ENCODE measurements at regions not wholly inside any gene's neighbourhood (a gene's known extent, or its start where the extent isn't known, plus 50 kb on each side); places are given as distances from the start of the nearest gene placed in this dataset.

DNA sequence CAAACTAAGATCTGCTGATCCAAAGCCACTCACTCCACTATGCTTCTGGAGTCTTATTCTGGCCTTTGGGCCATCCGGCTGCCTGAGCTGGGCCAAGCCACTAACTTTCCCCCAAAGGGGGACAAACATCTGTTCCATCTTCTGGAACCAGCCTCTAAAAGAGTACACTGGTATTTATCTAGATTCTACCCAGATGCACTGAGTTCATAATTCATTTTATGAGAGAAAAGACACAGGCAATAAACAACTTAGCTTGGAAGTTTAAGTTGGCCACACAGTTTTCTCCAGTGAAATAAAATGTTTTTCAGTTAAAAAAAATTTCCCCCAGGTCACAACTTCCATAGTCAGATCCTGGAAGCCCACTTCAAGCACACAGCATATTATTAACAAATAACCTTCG, 80.1 kb upstream of the ARHGEF3 start:
- H3K4me1 ChIP-seq (ENCODE audit: control insufficient read depth, insufficient read depth, low read length): peaks cover 4% of the 10 kb centered on the region; the same call in 1 of the 2 replicates
- H3K9ac ChIP-seq (ENCODE audit: low read length): no peak overlapping the region
- H3K36me3 ChIP-seq (ENCODE audit: control insufficient read depth, insufficient read depth, low read length): no peaks in the 10 kb centered on the region
- H3K27ac ChIP-seq (ENCODE audit: low read depth, low read length): no peak overlapping the region
- no peaks in the 10 kb centered on the region for H3K27me3 ChIP-seq (ENCODE audit: control insufficient read depth, insufficient read depth, low read length)
- no peak overlapping the region for H3K4me3 ChIP-seq (ENCODE audit: low read depth, low read length)
- H3K9me3 ChIP-seq (ENCODE audit: control insufficient read depth, insufficient read depth, low read depth, low read length): no peaks in the 10 kb centered on the region

DNA sequence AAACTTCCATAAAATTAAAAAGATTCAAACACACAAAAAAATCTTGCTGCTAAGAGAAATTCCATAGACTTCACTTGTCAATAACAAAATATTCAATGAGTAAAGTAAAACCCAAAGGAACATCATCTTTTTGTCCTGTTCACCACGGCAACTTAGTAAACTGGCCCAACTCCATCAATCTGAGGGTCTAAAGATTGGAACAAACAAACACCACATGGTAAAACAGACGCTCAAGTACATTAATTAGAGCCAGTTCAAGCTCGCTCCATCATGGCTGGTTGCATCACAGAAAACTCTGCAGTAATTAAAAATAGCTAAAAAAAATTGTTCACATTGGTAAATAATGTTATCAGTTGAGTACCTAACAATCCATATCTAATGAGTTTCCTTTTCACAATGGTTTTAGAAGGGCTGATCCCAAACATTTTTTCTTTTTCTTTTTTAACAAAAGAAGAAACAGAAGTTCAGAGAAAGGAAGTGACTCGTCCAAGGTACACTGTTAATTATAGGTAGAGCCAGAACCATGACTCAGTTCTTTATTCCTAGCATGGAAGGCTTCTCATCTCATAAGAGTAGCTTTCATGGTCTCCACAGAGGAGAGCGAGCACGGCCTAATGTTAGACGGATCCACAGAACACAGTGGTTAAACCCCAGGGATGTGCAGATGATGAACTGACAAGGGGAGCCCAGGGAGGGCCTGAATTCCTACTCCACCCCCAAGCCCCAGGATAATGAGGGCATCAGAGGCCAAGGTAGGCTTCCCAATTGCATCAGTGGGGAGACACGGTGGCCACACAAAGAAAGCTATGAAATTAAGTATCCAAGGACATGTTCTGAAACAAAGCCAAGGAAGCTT, 79.2 kb upstream of the ARHGEF3 start:
- H3K27me3 ChIP-seq (ENCODE audit: control insufficient read depth, insufficient read depth, low read length): no peaks in the 10 kb centered on the region
- H3K36me3 ChIP-seq (ENCODE audit: control insufficient read depth, insufficient read depth, low read length): no peaks in the 10 kb centered on the region
- H3K27ac ChIP-seq (ENCODE audit: low read depth, low read length): no peak overlapping the region
- H3K9me3 ChIP-seq (ENCODE audit: control insufficient read depth, insufficient read depth, low read depth, low read length): no peaks in the 10 kb centered on the region
- H3K9ac ChIP-seq (ENCODE audit: low read length): no peak overlapping the region
- no peak overlapping the region for H3K4me3 ChIP-seq (ENCODE audit: low read depth, low read length)
- H3K4me1 ChIP-seq (ENCODE audit: control insufficient read depth, insufficient read depth, low read length): peaks cover 12% of the 10 kb centered on the region

DNA sequence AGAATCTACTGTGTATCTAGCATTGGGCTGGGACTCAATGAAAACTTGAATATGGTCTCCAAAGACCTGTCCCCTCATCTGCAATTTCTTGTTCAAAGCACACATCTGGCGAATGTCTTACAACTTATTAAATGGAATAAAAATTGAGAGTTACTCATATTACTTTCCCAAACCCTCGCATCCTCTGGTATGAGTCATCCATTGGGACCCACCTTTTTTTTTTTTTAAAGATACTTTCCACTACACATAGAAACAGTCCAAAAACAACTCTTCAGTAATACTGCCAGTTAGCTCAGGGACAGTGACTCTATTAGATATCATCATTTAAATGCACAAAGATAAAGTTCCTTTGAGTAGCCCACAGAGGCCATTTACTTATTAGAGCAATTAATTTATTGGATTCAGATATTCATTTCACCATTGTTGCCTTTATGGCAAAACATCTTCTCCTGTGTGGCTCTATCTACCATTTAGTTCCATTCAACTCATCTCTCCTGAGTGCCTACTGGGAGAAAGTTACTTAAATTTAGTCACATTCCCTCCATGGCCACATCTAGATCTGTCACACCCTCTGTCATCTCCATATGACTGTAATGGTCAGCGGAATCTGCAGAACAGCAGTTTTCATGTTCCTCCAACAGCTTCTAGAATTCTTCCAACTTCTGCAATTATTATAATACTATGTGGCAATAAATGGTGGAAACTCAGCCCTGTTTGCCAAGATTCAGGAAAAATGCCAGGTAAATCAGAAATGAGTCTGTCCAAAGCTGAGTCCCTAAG, 77.9 kb upstream of the ARHGEF3 start:
- no peak overlapping the region for H3K27ac ChIP-seq (ENCODE audit: low read depth, low read length)
- H3K4me1 ChIP-seq (ENCODE audit: control insufficient read depth, insufficient read depth, low read length): peaks cover 12% of the 10 kb centered on the region
- H3K27me3 ChIP-seq (ENCODE audit: control insufficient read depth, insufficient read depth, low read length): no peaks in the 10 kb centered on the region
- no peak overlapping the region for H3K9ac ChIP-seq (ENCODE audit: low read length)
- no peaks in the 10 kb centered on the region for H3K36me3 ChIP-seq (ENCODE audit: control insufficient read depth, insufficient read depth, low read length)
- H3K9me3 ChIP-seq (ENCODE audit: control insufficient read depth, insufficient read depth, low read depth, low read length): no peaks in the 10 kb centered on the region
- H3K4me3 ChIP-seq (ENCODE audit: low read depth, low read length): no peak overlapping the region

DNA sequence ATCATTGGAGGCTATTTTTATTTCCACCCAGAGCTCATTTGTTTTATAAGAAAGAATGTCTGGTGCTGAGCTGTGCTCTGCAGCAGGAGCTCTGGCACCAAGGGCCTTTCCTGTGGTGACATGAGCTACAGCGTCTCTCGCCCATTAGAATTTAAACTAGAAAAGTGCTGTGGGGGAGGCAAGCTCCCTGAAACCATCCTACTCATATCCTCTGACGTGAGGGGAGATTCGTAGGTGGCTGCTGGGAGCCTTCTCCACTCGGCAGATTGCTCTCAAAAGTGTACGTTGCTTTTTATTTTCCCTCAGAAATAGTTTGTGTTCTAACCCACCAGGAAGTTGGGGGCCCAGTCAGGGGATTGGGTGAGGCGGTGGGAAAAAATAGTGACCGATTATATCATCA, 76.3 kb upstream of the ARHGEF3 start:
- Histone ChIP-seq H3K27ac (ENCODE audit: low read depth, low read length) (no peak overlapping the region), H3K36me3 (ENCODE audit: control insufficient read depth, insufficient read depth, low read length) (no peaks in the 10 kb centered on the region), H3K4me1 (ENCODE audit: control insufficient read depth, insufficient read depth, low read length) (peaks cover 12% of the 10 kb centered on the region), H3K27me3 (ENCODE audit: control insufficient read depth, insufficient read depth, low read length) (no peaks in the 10 kb centered on the region), H3K4me3 (ENCODE audit: low read depth, low read length) (no peak overlapping the region), H3K9ac (ENCODE audit: low read length) (no peak overlapping the region), H3K9me3 (ENCODE audit: control insufficient read depth, insufficient read depth, low read depth, low read length) (no peaks in the 10 kb centered on the region)

DNA sequence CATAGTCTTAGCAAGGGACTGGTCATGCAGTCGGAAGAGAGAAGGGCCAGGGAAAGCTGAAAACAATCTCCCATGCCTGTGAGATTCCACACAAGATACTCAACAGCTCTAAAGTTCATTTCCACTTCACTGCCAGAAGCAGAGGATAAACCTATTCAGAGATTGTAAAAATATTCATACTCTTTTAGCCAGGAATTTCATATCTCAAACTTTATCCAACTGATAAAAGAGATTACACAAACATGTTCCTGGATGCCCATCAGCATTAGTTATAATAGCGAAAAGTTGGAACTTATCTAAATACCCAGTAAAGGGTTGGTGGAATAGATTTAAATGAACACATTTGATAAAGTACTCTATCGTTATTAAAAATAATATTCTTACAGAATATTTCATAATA, 75.2 kb upstream of the ARHGEF3 start:
- Histone ChIP-seq H3K9ac (ENCODE audit: low read length) (no peak overlapping the region), H3K4me1 (ENCODE audit: control insufficient read depth, insufficient read depth, low read length) (peaks cover 12% of the 10 kb centered on the region), H3K4me3 (ENCODE audit: low read depth, low read length) (no peak overlapping the region), H3K27ac (ENCODE audit: low read depth, low read length) (no peak overlapping the region), H3K9me3 (ENCODE audit: control insufficient read depth, insufficient read depth, low read depth, low read length) (no peaks in the 10 kb centered on the region), H3K36me3 (ENCODE audit: control insufficient read depth, insufficient read depth, low read length) (no peaks in the 10 kb centered on the region), H3K27me3 (ENCODE audit: control insufficient read depth, insufficient read depth, low read length) (no peaks in the 10 kb centered on the region)

DNA sequence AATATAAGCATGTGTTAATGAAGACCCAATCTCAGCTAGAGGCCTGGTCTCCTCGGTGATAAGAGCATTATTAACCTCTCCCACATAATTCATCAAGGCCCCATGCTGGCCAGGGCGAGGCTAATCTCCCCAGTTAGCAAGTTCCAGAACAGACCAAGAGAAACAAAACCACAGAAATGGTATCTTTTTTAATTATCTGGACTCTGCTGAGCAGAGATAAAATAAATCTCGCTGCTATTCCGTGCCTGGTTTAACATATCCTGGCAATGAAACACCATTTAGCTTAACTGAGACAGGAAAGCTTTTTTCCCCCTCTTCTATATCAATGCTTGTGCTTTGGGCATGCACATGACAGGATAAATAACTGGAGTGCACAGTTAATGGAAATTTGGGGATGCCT, 72.5 kb upstream of the ARHGEF3 start:
- H3K27me3 ChIP-seq (ENCODE audit: control insufficient read depth, insufficient read depth, low read length): no peaks in the 10 kb centered on the region
- H3K9ac ChIP-seq (ENCODE audit: low read length): no peak overlapping the region
- no peaks in the 10 kb centered on the region for H3K9me3 ChIP-seq (ENCODE audit: control insufficient read depth, insufficient read depth, low read depth, low read length)
- H3K36me3 ChIP-seq (ENCODE audit: control insufficient read depth, insufficient read depth, low read length): no peaks in the 10 kb centered on the region
- no peak overlapping the region for H3K4me3 ChIP-seq (ENCODE audit: low read depth, low read length)
- no peak overlapping the region for H3K27ac ChIP-seq (ENCODE audit: low read depth, low read length)
- H3K4me1 ChIP-seq (ENCODE audit: control insufficient read depth, insufficient read depth, low read length): peaks cover 12% of the 10 kb centered on the region

DNA sequence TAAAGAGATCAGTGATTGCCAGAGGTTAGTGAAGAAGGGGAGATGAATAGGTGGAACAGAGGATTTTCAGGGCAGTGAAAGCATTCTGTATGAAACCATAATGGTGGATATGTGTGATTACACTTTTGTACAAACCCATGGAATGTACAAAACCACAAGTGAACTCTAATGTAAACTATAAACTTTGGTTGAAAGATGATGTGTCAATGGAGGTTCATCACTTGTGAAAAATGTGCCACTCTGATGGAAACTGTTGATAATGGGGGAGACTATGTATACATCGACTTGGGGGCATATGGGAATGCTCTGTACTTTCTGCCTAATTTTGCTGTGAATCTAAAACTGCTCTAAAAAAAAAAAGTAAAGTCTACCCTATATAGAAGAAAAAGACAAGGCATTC, 68.7 kb upstream of the ARHGEF3 start:
- Histone ChIP-seq H3K4me3 (ENCODE audit: low read depth, low read length) (no peak overlapping the region), H3K9ac (ENCODE audit: low read length) (no peak overlapping the region), H3K4me1 (ENCODE audit: control insufficient read depth, insufficient read depth, low read length) (no peaks in the 10 kb centered on the region; the same call in 1 of the 2 replicates), H3K9me3 (ENCODE audit: control insufficient read depth, insufficient read depth, low read depth, low read length) (no peaks in the 10 kb centered on the region), H3K36me3 (ENCODE audit: control insufficient read depth, insufficient read depth, low read length) (no peaks in the 10 kb centered on the region), H3K27me3 (ENCODE audit: control insufficient read depth, insufficient read depth, low read length) (no peaks in the 10 kb centered on the region), H3K27ac (ENCODE audit: low read depth, low read length) (no peak overlapping the region)

DNA sequence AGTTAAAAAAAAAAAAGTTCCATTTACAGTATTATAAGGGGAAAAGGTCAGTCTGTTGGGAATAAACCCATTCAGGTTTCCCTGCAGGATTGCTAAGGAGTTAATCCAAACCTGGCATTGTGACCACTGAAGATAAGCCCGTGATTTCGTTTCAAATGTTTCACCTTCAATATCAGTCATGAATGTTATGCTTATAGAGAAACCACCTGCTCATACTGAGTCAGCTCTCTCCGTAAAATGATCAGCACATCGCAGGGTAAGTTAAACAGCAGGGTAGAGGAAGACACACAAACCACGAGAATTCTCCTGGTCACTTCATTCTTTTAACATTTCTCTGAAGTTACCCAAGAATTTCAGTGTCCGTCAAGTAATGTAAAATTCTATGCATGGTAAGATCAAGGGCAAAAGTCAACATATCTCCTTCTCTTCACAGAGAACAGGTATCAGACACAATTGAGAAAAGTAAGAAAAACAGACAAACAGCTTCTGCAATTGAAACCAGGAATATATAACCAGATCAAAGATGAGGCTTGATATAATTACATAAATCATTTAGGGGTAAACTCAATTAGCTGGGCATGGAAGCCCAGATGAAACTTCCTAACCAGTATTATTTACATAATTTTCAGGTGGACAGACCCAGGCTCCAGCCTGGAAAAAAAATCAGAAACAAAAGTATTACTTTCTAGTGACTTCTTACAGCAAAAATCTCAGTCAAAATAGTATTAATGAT, 67.6 kb upstream of the ARHGEF3 start:
- Histone ChIP-seq H3K36me3 (ENCODE audit: control insufficient read depth, insufficient read depth, low read length) (no peaks in the 10 kb centered on the region), H3K4me3 (ENCODE audit: low read depth, low read length) (no peak overlapping the region), H3K27me3 (ENCODE audit: control insufficient read depth, insufficient read depth, low read length) (no peaks in the 10 kb centered on the region), H3K27ac (ENCODE audit: low read depth, low read length) (no peak overlapping the region), H3K4me1 (ENCODE audit: control insufficient read depth, insufficient read depth, low read length) (no peaks in the 10 kb centered on the region; the same call in 1 of the 2 replicates), H3K9ac (ENCODE audit: low read length) (no peak overlapping the region), H3K9me3 (ENCODE audit: control insufficient read depth, insufficient read depth, low read depth, low read length) (no peaks in the 10 kb centered on the region)

DNA sequence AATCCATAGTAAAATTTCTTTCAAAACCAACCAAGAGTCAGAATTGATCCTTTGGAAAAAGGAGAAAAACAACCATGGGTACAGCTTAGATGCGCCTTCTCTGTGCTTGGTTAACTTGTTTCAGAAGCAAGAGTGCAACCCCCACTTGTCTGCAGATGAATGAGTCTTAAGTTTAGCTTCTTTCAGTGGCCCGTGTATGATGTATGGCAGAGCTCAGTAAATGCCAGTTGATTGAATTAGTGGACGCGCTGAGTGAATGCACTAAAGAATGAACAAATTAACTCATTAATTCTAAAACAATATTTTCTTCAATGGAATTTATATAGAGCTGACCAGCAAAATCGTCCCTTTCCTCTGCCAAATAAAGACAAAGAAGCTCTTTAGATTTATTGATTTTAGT, 67.0 kb upstream of the ARHGEF3 start:
- H3K9ac ChIP-seq (ENCODE audit: low read length): no peak overlapping the region
- H3K4me3 ChIP-seq (ENCODE audit: low read depth, low read length): no peak overlapping the region
- H3K4me1 ChIP-seq (ENCODE audit: control insufficient read depth, insufficient read depth, low read length): no peaks in the 10 kb centered on the region
- no peaks in the 10 kb centered on the region for H3K36me3 ChIP-seq (ENCODE audit: control insufficient read depth, insufficient read depth, low read length)
- no peaks in the 10 kb centered on the region for H3K9me3 ChIP-seq (ENCODE audit: control insufficient read depth, insufficient read depth, low read depth, low read length)
- H3K27ac ChIP-seq (ENCODE audit: low read depth, low read length): no peak overlapping the region
- no peaks in the 10 kb centered on the region for H3K27me3 ChIP-seq (ENCODE audit: control insufficient read depth, insufficient read depth, low read length)

DNA sequence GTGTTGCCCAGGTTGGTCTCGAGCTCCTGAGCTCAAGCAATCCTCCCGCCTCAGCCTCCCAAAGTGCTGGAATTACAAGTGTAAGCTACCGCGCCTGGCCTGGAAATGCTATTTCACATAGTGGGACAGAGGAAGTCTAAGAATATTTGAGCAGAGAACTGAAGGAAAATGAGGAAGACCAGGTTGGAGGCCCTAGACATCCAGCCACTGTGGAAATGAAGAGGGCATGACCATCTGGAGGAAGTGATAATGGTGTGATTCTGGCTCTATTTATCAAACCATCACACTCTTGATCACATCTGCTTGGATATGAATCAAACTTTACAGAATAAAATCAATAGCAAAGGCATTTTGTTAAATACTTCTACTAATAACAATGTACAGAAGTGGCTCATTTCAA, 65.9 kb upstream of the ARHGEF3 start:
- H3K36me3 ChIP-seq (ENCODE audit: control insufficient read depth, insufficient read depth, low read length): no peaks in the 10 kb centered on the region

More for the DNA sequence above, 65.9 kb upstream of the ARHGEF3 start:
- Histone ChIP-seq H3K27me3 (ENCODE audit: control insufficient read depth, insufficient read depth, low read length) (no peaks in the 10 kb centered on the region), H3K4me1 (ENCODE audit: control insufficient read depth, insufficient read depth, low read length) (0 out of 2 replicates have a peak, but pooled peaks cover under 1% of the 10 kb centered on the region), H3K9me3 (ENCODE audit: control insufficient read depth, insufficient read depth, low read depth, low read length) (no peaks in the 10 kb centered on the region), H3K4me3 (ENCODE audit: low read depth, low read length) (no peak overlapping the region), H3K9ac (ENCODE audit: low read length) (no peak overlapping the region), H3K27ac (ENCODE audit: low read depth, low read length) (no peak overlapping the region)
